ES-I3 (cell line): ENCODE measurements at regions not wholly inside any gene's neighbourhood (a gene's known extent, or its start where the extent isn't known, plus 50 kb on each side); places are given as distances from the start of the nearest gene placed in this dataset.
"Not testable (repeated sequence)": the region's sequence is repeated elsewhere in the genome, so short reads cannot be mapped to it uniquely, and the experiment has no call there.

ENCODE experiments used
- H3K36me3 ChIP-seq: 2 replicates; pipeline ENCODE4 v1.6.1; 2013; ENCODE audit warnings: mild to moderate bottlenecking, low read length, control low read depth, moderate library complexity; ENCODE audit not compliant: insufficient read depth
- H3K4me1 ChIP-seq: 2 replicates; pipeline ENCODE4 v1.6.1; 2013; ENCODE audit warnings: mild to moderate bottlenecking, control low read depth, low read length; ENCODE audit not compliant: insufficient read depth
- H3K9ac ChIP-seq: 2 replicates; pipeline ENCODE4 v1.6.1; 2013; ENCODE audit warnings: low read depth, mild to moderate bottlenecking, low read length, moderate library complexity
- H3K9me3 ChIP-seq: 2 replicates; pipeline ENCODE4 v1.6.1; 2013; ENCODE audit warnings: mild to moderate bottlenecking, low read length, moderate library complexity; ENCODE audit not compliant: control insufficient read depth, insufficient read depth

GRCh38 chr1:37325509-37326437 is 148.6 kb upstream of the ZC3H12A start:
- no peak overlapping the region for H3K9ac ChIP-seq
- H3K36me3 ChIP-seq = no peaks in the 10 kb centered on the region
- no peaks in the 10 kb centered on the region for H3K9me3 ChIP-seq
- no peaks in the 10 kb centered on the region for H3K4me1 ChIP-seq

GRCh38 chr1:37332126-37332525 is 142.3 kb upstream of the ZC3H12A start:
- H3K4me1 ChIP-seq = no peaks in the 10 kb centered on the region
- H3K9me3 ChIP-seq = no peaks in the 10 kb centered on the region
- no peaks in the 10 kb centered on the region for H3K36me3 ChIP-seq
- H3K9ac ChIP-seq = no peak overlapping the region

- no peaks in the 10 kb centered on the region for H3K9me3 ChIP-seq
- no peaks in the 10 kb centered on the region for H3K4me1 ChIP-seq
- no peak overlapping the region for H3K9ac ChIP-seq
- no peaks in the 10 kb centered on the region for H3K36me3 ChIP-seq
These were observed 135.7 kb upstream of the ZC3H12A start for GRCh38 chr1:37338658-37339057.

GRCh38 chr1:37342736-37343135 is 131.6 kb upstream of the ZC3H12A start:
- Histone ChIP-seq H3K36me3 (no peaks in the 10 kb centered on the region), H3K9me3 (no peaks in the 10 kb centered on the region), H3K4me1 (no peaks in the 10 kb centered on the region), H3K9ac (no peak overlapping the region)

- Histone ChIP-seq H3K36me3 (no peaks in the 10 kb centered on the region), H3K9me3 (no peaks in the 10 kb centered on the region), H3K9ac (no peak overlapping the region), H3K4me1 (peaks cover 2% of the 10 kb centered on the region)
These were observed 127.2 kb upstream of the ZC3H12A start for GRCh38 chr1:37347104-37347649.

- Histone ChIP-seq H3K36me3 (no peaks in the 10 kb centered on the region), H3K9me3 (no peaks in the 10 kb centered on the region), H3K4me1 (peaks cover 6% of the 10 kb centered on the region), H3K9ac (no peak overlapping the region)
These were observed 120.5 kb upstream of the ZC3H12A start for GRCh38 chr1:37353871-37354270.

- H3K9me3 ChIP-seq = no peaks in the 10 kb centered on the region
- no peak overlapping the region for H3K9ac ChIP-seq
- peaks cover 6% of the 10 kb centered on the region for H3K4me1 ChIP-seq
- no peaks in the 10 kb centered on the region for H3K36me3 ChIP-seq
These were observed 119.3 kb upstream of the ZC3H12A start for GRCh38 chr1:37354876-37355650.

GRCh38 chr1:37358992-37359391 is 115.4 kb upstream of the ZC3H12A start:
- Histone ChIP-seq H3K9me3 (no peaks in the 10 kb centered on the region), H3K36me3 (no peaks in the 10 kb centered on the region), H3K9ac (no peak overlapping the region), H3K4me1 (0 out of 2 replicates have a peak, but pooled peaks cover 11% of the 10 kb centered on the region)

GRCh38 chr1:37360011-37360410 is 114.4 kb upstream of the ZC3H12A start:
- Histone ChIP-seq H3K4me1 (0 out of 2 replicates have a peak, but pooled peaks cover 11% of the 10 kb centered on the region), H3K36me3 (no peaks in the 10 kb centered on the region), H3K9ac (no peak overlapping the region), H3K9me3 (no peaks in the 10 kb centered on the region)

GRCh38 chr1:37362594-37363385 is 111.6 kb upstream of the ZC3H12A start:
- H3K36me3 ChIP-seq = no peaks in the 10 kb centered on the region

GRCh38 chr1:37363535-37363934 is 110.8 kb upstream of the ZC3H12A start:
- Histone ChIP-seq H3K9me3 (no peaks in the 10 kb centered on the region), H3K4me1 (0 out of 2 replicates have a peak, but pooled peaks cover 11% of the 10 kb centered on the region), H3K36me3 (no peaks in the 10 kb centered on the region), H3K9ac (no peak overlapping the region)

More at GRCh38 chr1:37362594-37363385, 111.6 kb upstream of the ZC3H12A start:
- H3K9ac ChIP-seq = no peak overlapping the region
- 0 out of 2 replicates have a peak, but pooled peaks cover 11% of the 10 kb centered on the region for H3K4me1 ChIP-seq
- H3K9me3 ChIP-seq = no peaks in the 10 kb centered on the region

- H3K4me1 ChIP-seq, H3K9me3 ChIP-seq, H3K9ac ChIP-seq, H3K36me3 ChIP-seq: not testable (repeated sequence)
These were observed 105.6 kb upstream of the ZC3H12A start for GRCh38 chr1:37368665-37369315.

- Histone ChIP-seq H3K9me3 (no peaks in the 10 kb centered on the region), H3K4me1 (no peaks in the 10 kb centered on the region), H3K36me3 (no peaks in the 10 kb centered on the region), H3K9ac (no peak overlapping the region)
These were observed 102.1 kb upstream of the ZC3H12A start for GRCh38 chr1:37372302-37372701.
